Activated T-helper 2 cell treated with anti-CD3 and anti-CD28 coated beads, Interferon-gamma antibody, Interleukin-2, Interleukin-4, amounts not matched to agents 10 μg/mL and 5 μg/mL and 100 μg/mL, durations not matched to agents 14 hours and 24 hours and 36 hours (primary cell): ENCODE measurements at regions not wholly inside any gene's neighbourhood (a gene's known extent, or its start where the extent isn't known, plus 50 kb on each side); places are given as distances from the start of the nearest gene placed in this dataset.

Source experiments
- DNase-seq: peaks from one replicate; pipeline ENCODE4 v3.0.0; 2021; ENCODE audit warnings: low spot score
- H3K27ac Mint-ChIP-seq: one replicate; pipeline ENCODE4 v1.8.0; 2021; ENCODE audit warnings: mixed read lengths
- H3K27me3 Mint-ChIP-seq: one replicate; pipeline ENCODE4 v1.8.0; 2021; ENCODE audit warnings: low read depth, mixed read lengths
- H3K36me3 Mint-ChIP-seq: one replicate; pipeline ENCODE4 v1.8.0; 2021; ENCODE audit warnings: low read depth, mixed read lengths
- H3K4me1 Mint-ChIP-seq: one replicate; pipeline ENCODE4 v1.8.0; 2021; ENCODE audit warnings: low read depth, mixed read lengths
- H3K4me3 Mint-ChIP-seq: one replicate; pipeline ENCODE4 v1.8.0; 2021; ENCODE audit warnings: low read depth, mild to moderate bottlenecking, moderate library complexity, mixed read lengths
- H3K9me3 Mint-ChIP-seq: one replicate; pipeline ENCODE4 v1.8.0; 2021; ENCODE audit warnings: mixed read lengths
- intact Hi-C: fragments of 100-400 bp; cut with micrococcal nuclease; formaldehyde crosslinking; loops from one replicate; pipeline ENCODE4 v1.15.1; 2023

DNA sequence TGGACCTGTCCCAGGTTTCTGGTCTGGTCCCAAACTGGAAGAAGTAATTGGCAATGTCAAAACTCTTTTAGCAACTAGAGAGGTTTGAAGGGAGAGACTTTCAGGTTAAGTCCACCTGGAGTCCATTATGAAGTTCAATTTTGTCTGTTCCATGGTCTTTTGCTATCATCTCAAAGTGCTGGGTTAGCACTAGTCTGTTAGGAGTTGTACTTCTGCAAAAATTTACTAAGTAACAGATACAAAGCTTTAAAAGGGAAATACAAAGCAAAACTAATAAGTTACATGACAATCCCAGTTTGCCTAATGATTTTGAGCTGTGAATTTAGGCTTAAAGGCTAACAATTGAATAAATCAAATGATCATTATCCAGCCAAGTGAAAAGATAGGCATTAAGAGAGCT lies 643.9 kb downstream of the C12orf50 start:
- intact Hi-C loops: no loop called here
- Mint-ChIP-seq H3K36me3 (no peaks in the 10 kb centered on the region), H3K9me3 (no peaks in the 10 kb centered on the region), H3K27me3 (no peaks in the 10 kb centered on the region), H3K4me3 (no peak overlapping the region), H3K27ac (no peak overlapping the region), H3K4me1 (no peaks in the 10 kb centered on the region)
- no peak for DNase-seq

DNA sequence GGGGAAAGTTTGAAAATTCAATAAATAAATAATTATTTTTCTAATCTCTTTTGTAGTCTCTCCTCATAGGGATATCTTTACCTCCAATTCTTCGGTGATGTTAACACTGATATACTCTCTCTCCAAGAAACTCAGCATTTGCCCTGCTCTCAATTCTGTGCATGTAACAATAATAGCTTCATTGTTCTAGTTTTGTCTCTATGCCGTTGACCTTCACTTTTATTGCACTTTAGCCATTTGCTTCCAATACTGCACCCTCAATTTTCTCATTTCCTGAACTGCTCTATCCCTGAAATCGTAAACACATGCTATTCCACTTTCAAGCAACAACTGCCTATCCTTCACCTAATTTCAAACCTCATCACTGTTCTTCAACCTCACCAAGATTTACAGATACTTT lies 645.0 kb downstream of the C12orf50 start:
- Mint-ChIP-seq H3K27ac (no peak overlapping the region), H3K4me3 (no peak overlapping the region), H3K27me3 (no peaks in the 10 kb centered on the region), H3K36me3 (no peaks in the 10 kb centered on the region), H3K4me1 (no peaks in the 10 kb centered on the region), H3K9me3 (no peaks in the 10 kb centered on the region)
- intact Hi-C loops: no loop called here
- no peak for DNase-seq

DNA sequence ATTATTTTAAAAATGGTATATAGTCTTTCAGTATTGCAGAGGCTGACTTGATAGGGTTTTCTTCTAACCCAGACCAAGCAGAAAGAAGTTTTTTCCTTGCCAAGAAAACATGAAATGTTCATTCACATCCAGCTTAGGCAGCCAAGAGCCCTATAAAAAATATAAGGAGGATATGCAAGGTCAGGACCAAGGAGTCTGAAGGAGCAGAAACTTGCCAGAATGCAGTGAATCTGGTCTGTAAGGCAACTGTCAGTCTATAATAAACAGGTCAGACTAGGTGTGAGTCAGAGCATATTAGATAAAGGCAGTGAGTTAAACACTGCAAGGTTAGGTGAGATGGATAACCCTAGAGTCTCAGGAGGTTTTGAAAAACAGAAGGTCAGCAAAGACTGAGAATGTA lies 645.5 kb downstream of the C12orf50 start:
- intact Hi-C loops: no loop called here

GRCh38 chr12:87382959-87383566 lies 646.1 kb downstream of the C12orf50 start:
- Mint-ChIP-seq H3K27ac (no peak overlapping the region), H3K4me3 (no peak overlapping the region)

More for the DNA sequence above, 645.5 kb downstream of the C12orf50 start:
- Mint-ChIP-seq H3K4me3 (no peak overlapping the region), H3K27me3 (no peaks in the 10 kb centered on the region), H3K4me1 (no peaks in the 10 kb centered on the region), H3K9me3 (no peaks in the 10 kb centered on the region), H3K36me3 (no peaks in the 10 kb centered on the region), H3K27ac (no peak overlapping the region)
- DNase-seq: no peak

DNA sequence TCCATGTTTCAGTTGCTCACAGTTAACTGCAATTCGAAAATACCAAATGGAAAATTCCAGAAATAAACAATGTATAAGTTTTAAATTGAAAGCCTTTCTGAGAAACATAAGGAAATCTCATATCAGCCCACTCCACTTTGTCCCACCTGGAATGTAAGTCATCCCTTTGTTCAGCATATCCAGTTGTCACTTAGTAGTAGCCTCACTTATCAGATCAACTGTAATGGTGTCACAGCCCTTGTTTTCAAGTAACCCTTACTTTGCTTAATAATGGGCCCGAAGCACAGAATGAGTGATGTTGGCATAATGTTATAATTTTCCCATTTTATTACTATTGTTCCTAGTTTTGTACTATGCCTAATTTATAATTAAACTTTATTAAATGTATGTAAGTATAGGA lies 646.8 kb downstream of the C12orf50 start:
- H3K36me3 Mint-ChIP-seq: no peaks in the 10 kb centered on the region

More at GRCh38 chr12:87382959-87383566, 646.1 kb downstream of the C12orf50 start:
- no peaks in the 10 kb centered on the region for H3K27me3 Mint-ChIP-seq
- H3K4me1 Mint-ChIP-seq: no peaks in the 10 kb centered on the region
- DNase-seq: no peak
- intact Hi-C loops: no loop called here
- H3K9me3 Mint-ChIP-seq: peaks cover 2% of the 10 kb centered on the region
- H3K36me3 Mint-ChIP-seq: no peaks in the 10 kb centered on the region

GRCh38 chr12:87381742-87382141 lies 647.5 kb downstream of the C12orf50 start:
- no peak for DNase-seq
- no peak overlapping the region for H3K4me3 Mint-ChIP-seq
- no peaks in the 10 kb centered on the region for H3K27me3 Mint-ChIP-seq
- H3K27ac Mint-ChIP-seq: no peak overlapping the region
- peaks cover 7% of the 10 kb centered on the region for H3K9me3 Mint-ChIP-seq
- H3K4me1 Mint-ChIP-seq: no peaks in the 10 kb centered on the region
- no peaks in the 10 kb centered on the region for H3K36me3 Mint-ChIP-seq
- intact Hi-C loops: no loop called here

More for the DNA sequence above, 646.8 kb downstream of the C12orf50 start:
- no peaks in the 10 kb centered on the region for H3K27me3 Mint-ChIP-seq
- no peaks in the 10 kb centered on the region for H3K4me1 Mint-ChIP-seq
- H3K27ac Mint-ChIP-seq: no peak overlapping the region
- intact Hi-C loops: no loop called here
- H3K4me3 Mint-ChIP-seq: no peak overlapping the region
- peaks cover 4% of the 10 kb centered on the region for H3K9me3 Mint-ChIP-seq
- DNase-seq: no peak

DNA sequence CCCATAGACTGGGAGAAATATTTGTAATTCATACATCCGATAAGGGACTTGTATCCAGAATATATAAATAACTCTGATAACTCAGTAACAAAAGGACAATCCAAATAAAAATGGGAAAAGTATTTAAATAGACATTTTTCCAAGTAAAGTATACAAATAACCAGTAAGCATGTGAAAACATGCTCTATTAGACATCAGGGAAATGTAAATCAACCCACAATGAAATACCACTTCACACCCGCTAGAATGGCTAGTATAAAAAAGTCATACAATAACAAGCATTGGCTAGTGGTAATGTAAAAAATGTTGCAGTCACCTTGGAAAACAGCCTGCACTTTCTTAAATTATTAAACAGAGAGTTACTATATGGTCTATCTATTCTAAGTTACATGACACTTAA lies 650.7 kb downstream of the C12orf50 start:
- intact Hi-C loops: no loop called here
- H3K9me3 Mint-ChIP-seq: peaks cover 22% of the 10 kb centered on the region
- H3K4me1 Mint-ChIP-seq: no peaks in the 10 kb centered on the region
- no peaks in the 10 kb centered on the region for H3K27me3 Mint-ChIP-seq
- no peaks in the 10 kb centered on the region for H3K36me3 Mint-ChIP-seq
- no peak overlapping the region for H3K27ac Mint-ChIP-seq
- no peak for DNase-seq
- no peak overlapping the region for H3K4me3 Mint-ChIP-seq

GRCh38 chr12:87376722-87377121 lies 652.5 kb downstream of the C12orf50 start:
- DNase-seq: no peak
- H3K27me3 Mint-ChIP-seq: no peaks in the 10 kb centered on the region
- H3K4me3 Mint-ChIP-seq: no peak overlapping the region
- H3K27ac Mint-ChIP-seq: no peak overlapping the region
- H3K36me3 Mint-ChIP-seq: no peaks in the 10 kb centered on the region
- peaks cover 27% of the 10 kb centered on the region for H3K9me3 Mint-ChIP-seq
- intact Hi-C loops: no loop called here
- H3K4me1 Mint-ChIP-seq: no peaks in the 10 kb centered on the region

GRCh38 chr12:87369161-87369560 lies 660.0 kb downstream of the C12orf50 start:
- Mint-ChIP-seq H3K36me3 (no peaks in the 10 kb centered on the region), H3K4me1 (no peaks in the 10 kb centered on the region), H3K27me3 (no peaks in the 10 kb centered on the region), H3K9me3 (peaks cover 16% of the 10 kb centered on the region), H3K27ac (no peak overlapping the region), H3K4me3 (no peak overlapping the region)
- no peak for DNase-seq
- intact Hi-C loops: no loop called here

GRCh38 chr12:87368259-87368658 lies 660.9 kb downstream of the C12orf50 start:
- intact Hi-C loops: no loop called here
- no peak for DNase-seq
- no peaks in the 10 kb centered on the region for H3K27me3 Mint-ChIP-seq
- peaks cover 21% of the 10 kb centered on the region for H3K9me3 Mint-ChIP-seq
- no peak overlapping the region for H3K4me3 Mint-ChIP-seq
- H3K4me1 Mint-ChIP-seq: no peaks in the 10 kb centered on the region
- H3K36me3 Mint-ChIP-seq: no peaks in the 10 kb centered on the region
- H3K27ac Mint-ChIP-seq: no peak overlapping the region

DNA sequence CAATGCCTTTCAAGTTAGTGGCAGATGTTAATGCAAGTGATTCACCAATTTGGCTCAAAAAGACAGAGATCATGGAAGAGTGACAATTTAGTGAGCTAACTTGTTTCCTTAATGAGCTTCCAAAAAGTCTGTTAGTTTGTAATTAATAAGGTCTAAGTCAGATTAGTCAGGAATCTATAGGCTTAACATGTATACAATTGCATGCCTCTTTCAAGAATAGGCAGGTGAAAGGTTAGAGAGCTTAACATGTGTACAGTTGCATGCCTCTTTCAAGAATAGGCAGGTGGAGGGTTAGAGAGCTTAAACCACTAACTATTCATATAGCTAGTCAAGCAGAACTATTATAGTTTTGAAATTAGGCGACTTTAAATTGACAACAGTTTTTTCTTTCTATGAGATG lies 663.8 kb downstream of the C12orf50 start:
- no peak overlapping the region for H3K27ac Mint-ChIP-seq
- intact Hi-C loops: no loop called here
- DNase-seq: no peak
- H3K27me3 Mint-ChIP-seq: no peaks in the 10 kb centered on the region
- H3K4me1 Mint-ChIP-seq: no peaks in the 10 kb centered on the region
- peaks cover 36% of the 10 kb centered on the region for H3K9me3 Mint-ChIP-seq
- H3K36me3 Mint-ChIP-seq: no peaks in the 10 kb centered on the region
- no peak overlapping the region for H3K4me3 Mint-ChIP-seq

DNA sequence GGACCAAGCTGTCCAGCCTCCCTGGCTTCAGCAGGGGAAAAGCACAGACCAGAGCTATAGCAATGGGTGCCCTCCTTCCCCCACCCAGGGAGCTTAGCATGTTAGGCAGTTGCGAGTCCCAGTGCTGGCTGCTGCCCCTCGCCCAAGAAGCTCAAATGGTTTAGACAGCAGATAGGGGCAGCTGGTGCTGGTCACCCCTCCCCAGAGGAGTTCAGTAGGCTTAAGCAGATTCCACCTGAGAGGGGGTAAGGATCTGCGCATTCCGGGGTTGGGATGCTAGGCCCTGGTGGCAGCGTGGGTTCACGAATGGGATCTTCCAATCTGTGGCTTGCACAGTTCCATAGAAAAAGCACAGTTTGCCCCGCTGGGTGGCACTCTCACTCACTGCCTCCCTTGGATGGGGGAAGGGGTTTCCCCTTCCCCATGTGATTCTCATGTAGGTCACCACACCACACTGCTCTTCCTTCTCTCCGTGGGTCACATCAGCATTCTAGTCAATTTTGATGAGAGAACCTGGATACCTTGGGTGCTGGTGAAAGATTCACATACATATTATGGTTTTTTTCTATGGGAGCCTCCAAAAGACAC lies 665.6 kb downstream of the C12orf50 start:
- Mint-ChIP-seq H3K27ac (no peak overlapping the region), H3K4me3 (no peak overlapping the region), H3K4me1 (no peaks in the 10 kb centered on the region), H3K27me3 (no peaks in the 10 kb centered on the region), H3K36me3 (no peaks in the 10 kb centered on the region), H3K9me3 (peaks cover 39% of the 10 kb centered on the region)
- no peak for DNase-seq
- intact Hi-C loops: no loop called here

DNA sequence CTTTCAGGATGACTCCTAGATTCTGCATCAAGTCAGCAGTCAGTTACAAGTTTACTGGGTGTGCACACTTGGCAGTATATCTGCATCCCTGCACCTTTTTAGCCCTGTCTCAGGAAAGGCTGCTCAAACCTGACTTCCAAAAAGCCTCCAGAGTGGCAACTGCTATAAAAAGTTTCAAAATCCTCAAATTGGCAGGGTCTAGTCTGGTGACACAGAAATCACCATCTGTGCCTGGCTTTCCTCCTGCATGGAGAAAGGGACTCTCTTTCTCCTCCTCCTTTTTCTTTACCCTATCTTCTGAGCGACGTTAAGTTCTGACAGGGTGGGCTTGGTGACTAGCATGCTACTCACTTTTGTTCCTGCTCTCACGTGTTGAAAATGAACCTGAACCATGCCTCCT lies 679.5 kb downstream of the C12orf50 start:
- no peaks in the 10 kb centered on the region for H3K36me3 Mint-ChIP-seq
- intact Hi-C loops: no loop called here
- no peak overlapping the region for H3K4me3 Mint-ChIP-seq
- H3K27ac Mint-ChIP-seq: no peak overlapping the region
- no peak for DNase-seq
- H3K4me1 Mint-ChIP-seq: no peaks in the 10 kb centered on the region
- peaks cover 5% of the 10 kb centered on the region for H3K9me3 Mint-ChIP-seq
- H3K27me3 Mint-ChIP-seq: no peaks in the 10 kb centered on the region

- Mint-ChIP-seq H3K9me3 (peaks cover 12% of the 10 kb centered on the region), H3K36me3 (no peaks in the 10 kb centered on the region)
Observed at GRCh38 chr12:87348071-87348470, 681.1 kb downstream of the C12orf50 start.

More at GRCh38 chr12:87348071-87348470, 681.1 kb downstream of the C12orf50 start:
- no peak overlapping the region for H3K27ac Mint-ChIP-seq
- H3K4me1 Mint-ChIP-seq: no peaks in the 10 kb centered on the region
- intact Hi-C loops: no loop called here
- no peak for DNase-seq
- H3K27me3 Mint-ChIP-seq: no peaks in the 10 kb centered on the region
- H3K4me3 Mint-ChIP-seq: no peak overlapping the region
